ENCODE measurements at regions not wholly inside any gene's neighbourhood (a gene's known extent, or its start where the extent isn't known, plus 50 kb on each side); places are given as distances from the start of the nearest gene placed in this dataset.
A peak's percentile ranks its signal among the peaks of the same experiment; 100 is the strongest.

DNA sequence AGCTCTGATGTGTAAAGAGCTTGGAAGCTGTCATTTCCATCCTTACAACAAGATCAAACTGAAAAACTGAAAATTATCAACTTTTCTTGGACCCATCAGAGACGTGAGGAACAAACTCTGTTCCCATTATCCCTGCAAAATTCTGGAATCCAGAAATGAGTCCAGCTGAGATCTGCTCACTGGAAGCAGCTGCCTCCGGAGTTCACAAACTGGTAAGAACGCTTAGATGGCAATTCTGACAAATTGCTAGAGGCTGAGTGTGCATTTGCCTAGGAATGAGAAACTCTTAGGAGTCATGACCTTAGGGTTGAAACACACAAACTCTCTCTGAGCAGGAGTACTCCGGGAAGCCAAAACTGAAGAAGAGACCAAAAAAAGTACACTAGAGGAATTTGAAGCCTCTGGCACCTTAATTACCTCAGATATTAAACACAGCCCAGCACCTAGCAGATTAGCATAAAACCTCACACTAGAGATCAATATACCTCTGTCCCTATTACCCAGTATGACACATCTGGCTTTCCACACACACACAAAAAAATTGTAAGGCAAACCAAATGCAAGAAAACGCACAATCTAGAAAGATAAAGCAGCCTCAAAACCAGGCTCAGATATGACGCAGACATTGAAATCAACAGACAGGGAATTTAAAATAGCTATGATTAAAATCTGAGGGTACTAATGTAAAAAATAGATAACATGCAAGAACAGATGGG, 233.5 kb upstream of the SGK1 start:
- DNase-seq (ENCODE audit: extremely low read depth, low read depth): peak; percentile 24
- TF ChIP-seq, protein P1, sequence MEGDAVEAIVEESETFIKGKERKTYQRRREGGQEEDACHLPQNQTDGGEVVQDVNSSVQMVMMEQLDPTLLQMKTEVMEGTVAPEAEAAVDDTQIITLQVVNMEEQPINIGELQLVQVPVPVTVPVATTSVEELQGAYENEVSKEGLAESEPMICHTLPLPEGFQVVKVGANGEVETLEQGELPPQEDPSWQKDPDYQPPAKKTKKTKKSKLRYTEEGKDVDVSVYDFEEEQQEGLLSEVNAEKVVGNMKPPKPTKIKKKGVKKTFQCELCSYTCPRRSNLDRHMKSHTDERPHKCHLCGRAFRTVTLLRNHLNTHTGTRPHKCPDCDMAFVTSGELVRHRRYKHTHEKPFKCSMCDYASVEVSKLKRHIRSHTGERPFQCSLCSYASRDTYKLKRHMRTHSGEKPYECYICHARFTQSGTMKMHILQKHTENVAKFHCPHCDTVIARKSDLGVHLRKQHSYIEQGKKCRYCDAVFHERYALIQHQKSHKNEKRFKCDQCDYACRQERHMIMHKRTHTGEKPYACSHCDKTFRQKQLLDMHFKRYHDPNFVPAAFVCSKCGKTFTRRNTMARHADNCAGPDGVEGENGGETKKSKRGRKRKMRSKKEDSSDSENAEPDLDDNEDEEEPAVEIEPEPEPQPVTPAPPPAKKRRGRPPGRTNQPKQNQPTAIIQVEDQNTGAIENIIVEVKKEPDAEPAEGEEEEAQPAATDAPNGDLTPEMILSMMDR (IDR thresholded peaks at IDR 0.05; ENCODE audit: low read depth, low read length): no peak

DNA sequence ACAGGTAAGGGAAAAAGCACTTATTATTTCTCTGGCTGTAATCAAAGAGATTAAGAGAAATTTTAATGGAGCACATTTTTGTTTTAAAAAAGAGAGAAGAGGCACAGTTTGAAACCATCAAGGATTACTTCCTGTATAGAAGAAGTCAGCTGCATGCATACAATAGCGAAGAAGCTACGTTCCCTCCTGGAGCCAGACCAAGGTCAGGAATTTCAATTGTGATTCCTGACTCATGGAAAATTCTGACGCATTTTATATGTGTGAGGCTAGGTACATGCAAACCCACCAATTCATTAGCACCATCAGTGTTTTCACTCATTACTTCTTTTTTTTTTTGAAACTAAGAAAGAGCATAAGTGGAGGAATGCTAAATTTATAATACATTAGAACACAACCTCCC, 232.7 kb upstream of the SGK1 start:
- no peak for DNase-seq (ENCODE audit: extremely low read depth, low read depth)

DNA sequence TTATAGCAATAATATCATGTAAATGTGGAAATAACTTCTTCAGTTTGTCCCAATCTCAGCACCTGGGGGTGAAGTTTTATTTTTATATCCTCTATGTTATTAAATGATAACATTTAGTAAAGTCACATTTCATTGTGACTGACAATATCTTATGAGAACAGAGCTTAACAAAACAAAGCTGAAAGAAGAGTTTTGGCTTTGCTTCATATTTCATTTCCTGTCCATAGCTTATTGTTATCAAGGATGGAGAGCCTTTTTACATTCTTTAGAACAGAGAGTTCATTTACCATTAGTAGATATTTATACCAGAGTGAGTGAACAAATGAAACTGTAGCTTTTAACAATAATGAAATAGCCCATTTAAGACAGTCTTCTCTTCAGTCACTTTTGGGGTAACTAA, 231.9 kb upstream of the SGK1 start:
- no peak for DNase-seq (ENCODE audit: extremely low read depth, low read depth)
- TF ChIP-seq, protein P1 (IDR thresholded peaks at IDR 0.05; ENCODE audit: low read depth, low read length): no peak

More for the DNA sequence above, 232.7 kb upstream of the SGK1 start:
- TF ChIP-seq, protein P1 (IDR thresholded peaks at IDR 0.05; ENCODE audit: low read depth, low read length): no peak

DNA sequence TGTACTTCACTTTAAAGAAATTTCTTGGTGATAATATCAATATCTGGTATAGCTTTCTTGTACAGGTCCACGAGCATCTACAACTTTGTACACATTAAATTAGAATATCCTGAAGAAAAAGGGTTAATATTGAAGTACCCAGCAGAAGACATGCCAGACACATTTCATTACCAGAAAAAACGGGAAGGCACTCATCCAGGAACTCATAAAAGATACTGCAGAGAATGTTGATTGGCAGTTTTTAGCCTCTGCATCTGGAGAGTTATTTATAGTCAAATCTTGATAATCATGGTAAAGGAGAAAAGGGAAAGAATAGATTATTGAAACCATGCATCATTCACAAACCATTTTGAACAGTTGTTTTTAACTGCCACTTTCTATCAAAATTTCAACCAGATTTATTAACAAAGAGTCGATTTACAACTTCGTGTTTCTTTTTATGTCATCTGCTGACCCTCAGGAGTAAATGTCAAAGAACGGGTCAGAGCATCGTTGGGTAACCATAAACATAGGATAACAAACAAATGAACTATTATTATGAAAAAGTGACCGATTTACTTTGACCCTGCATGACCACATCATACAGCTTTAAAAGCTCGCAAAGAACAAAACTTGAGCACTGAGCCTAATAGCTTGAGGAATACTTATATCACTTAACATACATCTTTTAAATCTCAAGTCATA, 229.2 kb upstream of the SGK1 start:
- no peak for DNase-seq (ENCODE audit: extremely low read depth, low read depth)
- TF ChIP-seq, protein P1 (IDR thresholded peaks at IDR 0.05; ENCODE audit: low read depth, low read length): no peak

DNA sequence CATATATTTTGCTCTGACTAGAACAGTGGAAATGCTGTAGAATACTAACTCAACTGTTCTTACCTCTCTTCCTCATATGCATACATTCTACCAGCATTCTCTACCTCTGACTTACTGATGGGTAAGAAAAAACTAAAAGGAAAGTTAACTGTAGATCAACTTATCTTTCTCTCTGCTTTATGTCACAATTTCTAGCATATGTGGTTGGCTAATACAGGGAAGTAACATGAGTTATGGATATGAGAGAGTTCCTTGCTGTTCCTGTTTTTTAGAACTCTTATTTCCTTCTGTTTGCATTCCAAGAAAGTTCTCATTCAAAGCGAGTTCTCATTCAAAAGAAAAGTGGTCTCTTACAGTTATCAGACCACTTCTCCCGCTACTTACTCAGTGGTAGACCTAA, 226.8 kb upstream of the SGK1 start:
- no peak for DNase-seq (ENCODE audit: extremely low read depth, low read depth)
- TF ChIP-seq, protein P1 (IDR thresholded peaks at IDR 0.05; ENCODE audit: low read depth, low read length): no peak

DNA sequence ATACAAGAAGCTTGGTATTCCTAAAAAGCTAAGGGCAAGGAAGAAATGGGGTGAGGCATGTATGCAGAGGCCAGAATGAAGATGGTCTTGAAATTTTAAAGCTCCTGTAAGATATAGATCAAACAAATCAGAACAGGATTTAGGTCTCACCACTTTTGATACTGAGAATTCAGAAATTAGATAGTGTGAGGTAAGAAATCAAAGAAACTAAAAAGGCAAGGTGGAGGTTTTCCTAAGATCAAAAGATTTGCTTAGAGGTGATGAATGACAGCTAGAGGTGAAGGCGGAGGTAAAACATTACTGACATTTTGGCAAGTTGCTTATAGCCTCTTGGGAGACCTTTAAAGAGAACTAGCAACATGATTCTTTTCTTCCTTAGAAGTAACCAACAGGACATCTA, 225.2 kb upstream of the SGK1 start:
- TF ChIP-seq, protein P1 (IDR thresholded peaks at IDR 0.05; ENCODE audit: low read depth, low read length): no peak
- DNase-seq (ENCODE audit: extremely low read depth, low read depth): no peak

DNA sequence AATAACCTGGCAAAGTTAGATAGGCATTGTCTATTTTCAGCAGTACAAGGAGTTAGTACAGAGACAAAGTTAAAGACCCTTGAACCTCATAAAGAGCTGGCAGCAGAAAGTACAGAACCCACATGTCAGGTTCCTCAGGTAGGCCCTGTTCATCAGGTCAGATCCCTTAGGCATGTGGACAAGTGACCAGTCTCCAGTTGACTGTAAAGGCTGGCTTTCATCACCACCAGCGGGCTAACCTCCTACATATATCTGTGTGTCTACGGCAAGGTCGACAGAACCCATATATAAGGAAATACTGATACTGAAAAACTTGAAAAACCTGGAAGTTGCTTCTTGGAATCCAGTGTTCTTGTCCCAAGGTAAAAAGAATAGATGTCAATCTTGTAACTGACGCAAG, 223.1 kb upstream of the SGK1 start:
- no peak for DNase-seq (ENCODE audit: extremely low read depth, low read depth)
- TF ChIP-seq, protein P1 (IDR thresholded peaks at IDR 0.05; ENCODE audit: low read depth, low read length): no peak

Data from AG09319 (cell line).